ENCODE measurements at regions not wholly inside any gene's neighbourhood (a gene's known extent, or its start where the extent isn't known, plus 50 kb on each side); places are given as distances from the start of the nearest gene placed in this dataset.

- Histone ChIP-seq H3K9me3 (ENCODE audit: control insufficient read depth in 2 of 3, insufficient read depth in 1 of 3, low read length in 3 of 3) (peaks cover 0 to 4% (median 0%) of the 10 kb centered on the region in 3 donors), H3K4me1 (ENCODE audit: control insufficient read depth in 2 of 3, insufficient read depth in 2 of 3, low read depth in 1 of 3, low read length in 3 of 3) (no peaks in the 10 kb centered on the region), H3K27me3 (ENCODE audit: control insufficient read depth, insufficient read depth, low read length) (no peaks in the 10 kb centered on the region), H3K27ac (ENCODE audit: low read depth in 2 of 2, low read length in 2 of 2) (no peak overlapping the region), H3K36me3 (ENCODE audit: control insufficient read depth in 2 of 3, insufficient read depth in 3 of 3, low read length in 3 of 3) (no peaks in the 10 kb centered on the region), H3K9ac (ENCODE audit: low read length in 3 of 3) (no peak overlapping the region), H3K4me3 (ENCODE audit: low read length in 3 of 3) (no peak overlapping the region)
- DNase-seq (no peak), FAIRE-seq (no peak)
- no peak for TF ChIP-seq CTCF (IDR thresholded peaks at IDR 0.05; ENCODE audit: borderline replicate concordance, extremely low read depth, insufficient read depth)
- intact Hi-C loops (cut with DNase I) = no loop called here
These were observed 192.8 kb downstream of the BCL11B start for GRCh38 chr14:99079061-99079727.

DNA sequence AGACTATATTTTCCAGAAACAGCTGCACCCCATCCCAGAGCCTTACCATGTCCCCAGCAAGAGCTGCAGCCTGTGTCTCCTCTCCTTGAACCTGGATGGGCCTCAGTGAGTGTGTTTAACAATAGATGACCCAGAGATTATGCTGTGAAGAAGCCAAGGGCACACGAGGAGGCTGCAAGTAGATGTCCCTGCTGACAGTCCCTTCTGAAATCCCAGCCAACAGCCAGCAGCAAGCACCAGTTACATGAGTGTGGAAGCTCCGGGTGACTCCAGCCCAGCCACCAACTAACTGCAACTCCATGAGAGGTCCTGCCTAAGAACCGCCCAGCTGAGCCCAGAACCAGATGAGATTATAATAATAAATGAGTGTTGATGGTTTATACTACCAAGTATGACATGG, 191.7 kb downstream of the BCL11B start:
- intact Hi-C loops (cut with DNase I) = no loop called here
- FAIRE-seq (no peak), DNase-seq (no peak)
- no peak overlapping the region for H3K4me3 ChIP-seq (ENCODE audit: low read length in 3 of 3)
- no peaks in the 10 kb centered on the region for H3K4me1 ChIP-seq (ENCODE audit: control insufficient read depth in 2 of 3, insufficient read depth in 2 of 3, low read depth in 1 of 3, low read length in 3 of 3)
- no peak overlapping the region for H3K27ac ChIP-seq (ENCODE audit: low read depth in 2 of 2, low read length in 2 of 2)
- H3K27me3 ChIP-seq (ENCODE audit: control insufficient read depth, insufficient read depth, low read length) = no peaks in the 10 kb centered on the region
- peaks cover 0 to 4% (median 0%) of the 10 kb centered on the region in 3 donors for H3K9me3 ChIP-seq (ENCODE audit: control insufficient read depth in 2 of 3, insufficient read depth in 1 of 3, low read length in 3 of 3)
- H3K36me3 ChIP-seq (ENCODE audit: control insufficient read depth in 2 of 3, insufficient read depth in 3 of 3, low read length in 3 of 3) = no peaks in the 10 kb centered on the region
- H3K9ac ChIP-seq (ENCODE audit: low read length in 3 of 3) = no peak overlapping the region
- TF ChIP-seq CTCF (IDR thresholded peaks at IDR 0.05; ENCODE audit: borderline replicate concordance, extremely low read depth, insufficient read depth) = no peak

DNA sequence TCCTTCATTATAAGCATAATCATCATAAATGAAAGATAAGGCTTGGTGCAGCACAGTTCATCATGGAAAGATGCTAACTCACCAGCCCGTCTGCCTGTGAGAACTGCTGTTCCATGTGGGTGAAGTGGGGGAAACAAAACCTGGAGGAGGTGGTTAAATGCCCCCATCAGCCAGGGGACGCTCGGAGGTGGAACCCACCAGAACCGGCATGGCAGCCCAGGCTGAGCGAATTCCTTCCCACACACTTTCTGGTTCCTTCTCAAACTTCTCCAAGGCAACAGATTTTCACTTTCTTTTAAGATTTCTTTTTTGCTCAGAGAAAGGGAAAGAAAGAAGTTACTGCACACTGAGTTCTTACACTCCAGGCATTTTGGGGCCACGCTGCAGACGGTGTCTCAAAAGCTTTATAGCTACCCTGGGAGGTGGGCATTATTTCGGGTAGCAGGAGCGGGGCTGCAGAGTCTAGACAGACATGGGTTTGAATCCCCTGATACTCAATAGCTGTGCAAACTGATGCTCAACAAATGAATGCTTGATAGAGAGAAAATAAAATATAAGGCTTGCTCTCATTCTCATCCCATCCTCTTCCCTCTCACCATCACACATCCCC, 190.7 kb downstream of the BCL11B start:
- DNase-seq = no peak
- intact Hi-C loops (cut with DNase I) = no loop called here
- no peak for FAIRE-seq
- TF ChIP-seq CTCF (IDR thresholded peaks at IDR 0.05; ENCODE audit: borderline replicate concordance, extremely low read depth, insufficient read depth) = no peak
- Histone ChIP-seq H3K9ac (ENCODE audit: low read length in 3 of 3) (no peak overlapping the region), H3K27me3 (ENCODE audit: control insufficient read depth, insufficient read depth, low read length) (no peaks in the 10 kb centered on the region), H3K4me3 (ENCODE audit: low read length in 3 of 3) (no peak overlapping the region), H3K9me3 (ENCODE audit: control insufficient read depth in 2 of 3, insufficient read depth in 1 of 3, low read length in 3 of 3) (peaks cover 0 to 4% (median 0%) of the 10 kb centered on the region in 3 donors), H3K36me3 (ENCODE audit: control insufficient read depth in 2 of 3, insufficient read depth in 3 of 3, low read length in 3 of 3) (no peaks in the 10 kb centered on the region), H3K27ac (ENCODE audit: low read depth in 2 of 2, low read length in 2 of 2) (no peak overlapping the region), H3K4me1 (ENCODE audit: control insufficient read depth in 2 of 3, insufficient read depth in 2 of 3, low read depth in 1 of 3, low read length in 3 of 3) (no peaks in the 10 kb centered on the region)

All from kidney (tissue), 13 donors.